Prostate gland (tissue), 2 donors: ENCODE measurements at regions not wholly inside any gene's neighbourhood (a gene's known extent, or its start where the extent isn't known, plus 50 kb on each side); places are given as distances from the start of the nearest gene placed in this dataset.

Experiments used
- DNase-seq: peaks from one replicate; pipeline ENCODE4 v3.0.0-alpha.2; 2019; ENCODE audit warnings: low spot score
- H3K27ac ChIP-seq, 2 donors: fragments of 200-600 bp; sonication (generic); 2 replicates each; pipeline ENCODE4 v1.5.1; 2017 to 2019
- H3K27me3 ChIP-seq: fragments of 200-600 bp; sonication (generic); replicated peaks from 2 replicates; pipeline ENCODE4 v1.5.1; 2019; ENCODE audit not compliant: insufficient read depth
- H3K36me3 ChIP-seq, 2 donors: fragments of 200-600 bp; sonication (generic); 1 replicate in 1 of 2; 2 replicates in 1 of 2; pipeline versions ENCODE4 v1.5.1 to v1.8.1; 2017 to 2019
- H3K4me1 ChIP-seq: fragments of 200-600 bp; sonication (generic); replicated peaks from 2 replicates; pipeline ENCODE4 v1.5.1; 2019
- H3K4me3 ChIP-seq, 2 donors: fragments of 200-600 bp; sonication (generic); 2 replicates each; pipeline ENCODE4 v1.5.1; 2017 to 2019
- H3K9me3 ChIP-seq: fragments of 200-600 bp; sonication (generic); 2 replicates; pipeline ENCODE4 v1.5.1; 2017
- POLR2A ChIP-seq: fragments of 450-650 bp; IDR thresholded peaks from one replicate; pipeline ENCODE4 v1.6.1; 2016; ENCODE audit warnings: antibody characterized with exemption, mild to moderate bottlenecking
- POLR2AphosphoS5 ChIP-seq: sonication (generic); formaldehyde crosslinking; IDR thresholded peaks from one replicate; pipeline ENCODE4 v1.6.1; 2017; ENCODE audit warnings: antibody characterized with exemption
- WGBS: methylation state at CpG from one replicate; pipeline ENCODE4 v1.1.5; 2018; 5-methylcytosine and 5-hydroxymethylcytosine counted together
- intact Hi-C: fragments of 100-400 bp; cut with DNase I; formaldehyde crosslinking; loops from one replicate; pipeline ENCODE4 v1.14.2; 2022
- TF ChIP-seq, protein P1 (sequence below), 4 experiments: fragments of 200-600 bp in 2 of 4; fragments of 450-650 bp in 2 of 4; sonication (generic) in 2 of 4; IDR thresholded peaks; 1 replicate in 3 of 4; 2 replicates in 1 of 4; pipeline ENCODE4 v1.5.1; 2016 to 2019; ENCODE audit warnings: antibody characterized with exemption in 4 of 4, mild to moderate bottlenecking in 2 of 4, moderate library complexity in 2 of 4

DNA sequence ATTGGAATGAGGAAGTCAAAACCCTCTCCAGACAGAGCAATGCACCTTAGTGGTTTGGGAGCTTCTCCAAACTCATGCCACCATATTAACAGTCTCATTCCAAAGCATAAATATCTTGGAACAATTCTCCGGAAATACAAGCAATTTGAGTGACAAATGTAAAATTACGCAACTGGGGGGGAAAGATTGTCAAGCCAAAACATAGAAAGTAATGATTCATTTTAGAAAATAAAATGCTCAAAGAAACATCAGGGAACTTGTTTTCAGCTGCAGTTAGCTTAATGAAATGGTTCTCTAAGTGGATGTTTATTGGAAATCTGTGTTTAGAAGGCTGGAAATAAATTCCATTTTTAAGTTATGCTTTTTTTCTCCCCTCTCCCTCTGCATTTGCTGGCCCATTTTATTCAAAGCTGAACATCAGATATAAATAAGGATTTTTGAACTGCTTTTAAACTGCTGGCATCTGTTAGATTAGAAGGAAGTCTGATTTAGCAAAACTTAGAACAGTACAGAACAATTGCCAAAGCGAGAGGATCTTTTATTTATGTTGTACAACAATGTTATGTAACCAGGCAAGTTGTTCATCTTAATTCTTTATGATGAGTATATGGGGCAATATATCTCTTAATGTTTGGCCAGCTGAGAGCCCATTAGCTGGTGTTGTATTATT lies 551.9 kb downstream of the PRELID2 start:
- no peak for DNase-seq
- intact Hi-C loops, result no loop called here
- Histone ChIP-seq H3K4me3 (no peak overlapping the region), H3K4me1 (no peaks in the 10 kb centered on the region), H3K27me3 (no peaks in the 10 kb centered on the region), H3K27ac (no peak overlapping the region), H3K36me3 (no peaks in the 10 kb centered on the region), H3K9me3 (no peaks in the 10 kb centered on the region)
- WGBS, result 55% methylated on average over 3 of the region's 3 CpGs
- TF ChIP-seq, protein P1, sequence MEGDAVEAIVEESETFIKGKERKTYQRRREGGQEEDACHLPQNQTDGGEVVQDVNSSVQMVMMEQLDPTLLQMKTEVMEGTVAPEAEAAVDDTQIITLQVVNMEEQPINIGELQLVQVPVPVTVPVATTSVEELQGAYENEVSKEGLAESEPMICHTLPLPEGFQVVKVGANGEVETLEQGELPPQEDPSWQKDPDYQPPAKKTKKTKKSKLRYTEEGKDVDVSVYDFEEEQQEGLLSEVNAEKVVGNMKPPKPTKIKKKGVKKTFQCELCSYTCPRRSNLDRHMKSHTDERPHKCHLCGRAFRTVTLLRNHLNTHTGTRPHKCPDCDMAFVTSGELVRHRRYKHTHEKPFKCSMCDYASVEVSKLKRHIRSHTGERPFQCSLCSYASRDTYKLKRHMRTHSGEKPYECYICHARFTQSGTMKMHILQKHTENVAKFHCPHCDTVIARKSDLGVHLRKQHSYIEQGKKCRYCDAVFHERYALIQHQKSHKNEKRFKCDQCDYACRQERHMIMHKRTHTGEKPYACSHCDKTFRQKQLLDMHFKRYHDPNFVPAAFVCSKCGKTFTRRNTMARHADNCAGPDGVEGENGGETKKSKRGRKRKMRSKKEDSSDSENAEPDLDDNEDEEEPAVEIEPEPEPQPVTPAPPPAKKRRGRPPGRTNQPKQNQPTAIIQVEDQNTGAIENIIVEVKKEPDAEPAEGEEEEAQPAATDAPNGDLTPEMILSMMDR (IDR thresholded peaks at IDR 0.05), result no peak
- TF ChIP-seq POLR2A, result no peak

DNA sequence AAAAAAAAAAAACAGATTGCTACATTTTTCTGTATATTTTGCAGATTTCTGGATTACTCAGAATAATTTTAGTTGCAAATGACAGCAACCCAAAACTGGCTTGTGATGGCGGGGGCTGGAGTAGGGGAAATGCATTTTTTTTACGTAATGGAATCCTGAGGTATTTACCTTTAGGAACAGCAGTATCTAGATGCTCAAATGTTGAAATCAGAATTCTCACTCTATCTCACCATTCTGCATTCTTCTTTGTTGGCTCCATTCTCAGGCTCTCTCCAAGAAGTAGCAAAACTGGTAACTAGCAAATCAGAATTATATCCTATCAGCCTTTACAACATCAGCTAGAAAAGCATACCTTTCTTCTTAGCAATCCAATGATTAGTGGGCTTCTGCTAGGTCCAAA lies 554.3 kb downstream of the PRELID2 start:
- no peak for DNase-seq
- Histone ChIP-seq H3K36me3 (no peaks in the 10 kb centered on the region), H3K27ac (no peak overlapping the region), H3K9me3 (no peaks in the 10 kb centered on the region), H3K4me3 (no peak overlapping the region), H3K4me1 (no peaks in the 10 kb centered on the region), H3K27me3 (no peaks in the 10 kb centered on the region)
- WGBS, result 85% methylated on average over 2 of the region's 2 CpGs
- TF ChIP-seq, protein P1 (IDR thresholded peaks at IDR 0.05), result no peak
- TF ChIP-seq POLR2A, result no peak
- TF ChIP-seq POLR2AphosphoS5, result no peak
- intact Hi-C loops, result no loop called here

DNA sequence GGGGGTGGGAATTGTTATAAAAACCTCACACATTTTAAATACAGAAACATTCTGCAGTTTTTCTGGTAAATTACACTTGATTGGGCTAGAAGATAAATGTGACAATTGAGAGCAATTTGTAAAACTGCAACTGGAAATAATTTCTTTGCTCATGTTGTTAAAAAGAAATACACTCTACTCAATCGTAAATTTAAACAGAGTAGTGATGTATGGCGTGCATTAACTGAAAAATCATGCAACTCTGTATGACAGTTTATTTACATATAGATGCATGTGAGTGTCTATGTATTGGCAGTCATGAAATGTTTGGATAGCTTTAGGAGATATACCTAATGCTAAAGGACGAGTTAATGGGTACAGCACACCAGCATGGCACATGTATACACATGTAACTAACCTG lies 554.9 kb downstream of the PRELID2 start:
- DNase-seq, result no peak
- no peaks in the 10 kb centered on the region for H3K4me1 ChIP-seq
- no peak overlapping the region for H3K4me3 ChIP-seq
- no peak overlapping the region for H3K27ac ChIP-seq
- TF ChIP-seq, protein P1 (IDR thresholded peaks at IDR 0.05), result no peak
- no peak for TF ChIP-seq POLR2A
- no peak for TF ChIP-seq POLR2AphosphoS5
- intact Hi-C loops, result no loop called here
- WGBS, result 75% methylated on average over 3 of the region's 3 CpGs
- H3K36me3 ChIP-seq, result no peaks in the 10 kb centered on the region
- no peaks in the 10 kb centered on the region for H3K9me3 ChIP-seq
- H3K27me3 ChIP-seq, result no peaks in the 10 kb centered on the region

DNA sequence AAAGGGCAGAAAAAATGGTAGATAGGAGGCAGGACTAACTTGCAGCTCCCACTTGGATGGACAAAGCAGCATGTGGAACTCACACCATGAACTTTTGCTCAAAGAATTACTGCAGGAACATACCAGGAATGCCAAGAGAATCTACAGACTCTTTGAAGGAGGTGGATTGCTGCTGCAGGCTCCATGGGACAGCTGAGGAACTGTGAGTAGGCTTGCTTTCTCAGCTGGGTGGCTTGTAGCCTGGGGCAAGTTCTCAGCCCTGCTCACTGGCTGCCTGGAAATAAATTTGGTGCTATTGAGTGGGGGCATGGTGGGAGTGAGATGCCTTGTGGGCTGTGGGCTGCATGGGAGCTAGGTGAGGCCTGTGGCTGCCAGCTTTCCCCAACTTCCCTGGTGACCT lies 574.5 kb downstream of the PRELID2 start:
- no peak for DNase-seq
- no peaks in the 10 kb centered on the region for H3K4me1 ChIP-seq

DNA sequence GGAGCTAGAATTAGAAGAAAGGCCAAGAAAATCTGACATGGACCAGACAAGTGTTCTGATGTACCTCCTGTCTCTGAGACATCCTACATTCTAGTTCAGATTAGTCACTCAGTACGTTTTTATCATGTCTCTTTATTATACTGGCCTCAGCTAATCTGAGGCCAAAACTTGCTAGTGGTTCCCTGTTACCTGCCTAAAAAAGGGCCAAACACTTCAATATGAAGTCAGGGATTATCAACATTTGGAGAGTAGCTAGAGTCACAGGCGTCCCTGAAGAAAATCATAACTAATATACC lies 587.4 kb downstream of the PRELID2 start:
- Histone ChIP-seq H3K27me3 (no peaks in the 10 kb centered on the region), H3K4me3 (no peak overlapping the region), H3K36me3 (no peaks in the 10 kb centered on the region), H3K27ac (no peak overlapping the region), H3K9me3 (no peaks in the 10 kb centered on the region), H3K4me1 (no peaks in the 10 kb centered on the region)
- TF ChIP-seq, protein P1 (IDR thresholded peaks at IDR 0.05), result no peak
- TF ChIP-seq POLR2A (no peak), POLR2AphosphoS5 (no peak)
- WGBS, result 83% methylated on average over 2 of the region's 2 CpGs
- intact Hi-C loops, result no loop called here
- DNase-seq, result no peak

More for the DNA sequence above, 574.5 kb downstream of the PRELID2 start:
- H3K27ac ChIP-seq, result no peak overlapping the region
- H3K36me3 ChIP-seq, result no peaks in the 10 kb centered on the region
- H3K27me3 ChIP-seq, result no peaks in the 10 kb centered on the region
- no peaks in the 10 kb centered on the region for H3K9me3 ChIP-seq
- H3K4me3 ChIP-seq, result no peak overlapping the region
- intact Hi-C loops, result no loop called here
- TF ChIP-seq, protein P1 (IDR thresholded peaks at IDR 0.05), result no peak
- TF ChIP-seq POLR2A, result no peak
- no peak for TF ChIP-seq POLR2AphosphoS5
